B cell (primary cell): ENCODE measurements at regions not wholly inside any gene's neighbourhood (a gene's known extent, or its start where the extent isn't known, plus 50 kb on each side); places are given as distances from the start of the nearest gene placed in this dataset.

Source experiments
- CTCF ChIP-seq: fragments of 200-600 bp; IDR thresholded peaks from one replicate; pipeline ENCODE4 v1.8.0; 2022; ENCODE audit warnings: antibody characterized with exemption, mild to moderate bottlenecking
- EZH2 ChIP-seq: IDR thresholded peaks from 2 replicates; pipeline ENCODE4 v1.6.1; 2012; ENCODE audit warnings: borderline replicate concordance, low read depth, mild to moderate bottlenecking, moderate library complexity, low read length; ENCODE audit not compliant: insufficient read depth, poor library complexity, severe bottlenecking

DNA sequence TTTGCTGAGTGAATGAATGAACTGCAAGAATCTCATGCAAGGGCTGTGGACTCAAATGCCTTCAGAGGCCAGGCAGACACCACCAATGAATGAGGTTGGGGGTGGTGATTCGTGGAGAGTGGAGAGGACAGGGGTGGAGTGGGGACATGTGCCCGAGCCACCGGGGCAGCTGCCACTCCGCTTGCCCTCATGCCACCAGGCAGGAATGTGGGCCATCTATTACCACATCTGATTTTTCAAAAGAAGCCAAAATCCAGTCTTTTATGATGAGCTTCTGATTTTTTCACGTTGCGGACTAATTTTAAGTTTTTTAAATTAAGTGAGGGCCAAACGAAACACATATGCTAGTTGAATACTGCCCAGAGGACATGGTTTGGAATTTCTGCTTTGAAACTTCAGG, 67.1 kb upstream of the SMURF2 start:
- no peak for TF ChIP-seq CTCF
- no peak for TF ChIP-seq EZH2
